GM18507 (cell line): ENCODE measurements at regions not wholly inside any gene's neighbourhood (a gene's known extent, or its start where the extent isn't known, plus 50 kb on each side); places are given as distances from the start of the nearest gene placed in this dataset.

Experiments used
- DNase-seq: peaks from one replicate; pipeline ENCODE4 v3.0.0; 2011; ENCODE audit warnings: low read depth; ENCODE audit not compliant: insufficient read length; ENCODE audit errors: extremely low spot score
- FAIRE-seq: peaks from 2 replicates; lab custom pipeline; 2011; peaks lifted over from hg19 to GRCh38; lab: Jason Lieb, UNC

DNA sequence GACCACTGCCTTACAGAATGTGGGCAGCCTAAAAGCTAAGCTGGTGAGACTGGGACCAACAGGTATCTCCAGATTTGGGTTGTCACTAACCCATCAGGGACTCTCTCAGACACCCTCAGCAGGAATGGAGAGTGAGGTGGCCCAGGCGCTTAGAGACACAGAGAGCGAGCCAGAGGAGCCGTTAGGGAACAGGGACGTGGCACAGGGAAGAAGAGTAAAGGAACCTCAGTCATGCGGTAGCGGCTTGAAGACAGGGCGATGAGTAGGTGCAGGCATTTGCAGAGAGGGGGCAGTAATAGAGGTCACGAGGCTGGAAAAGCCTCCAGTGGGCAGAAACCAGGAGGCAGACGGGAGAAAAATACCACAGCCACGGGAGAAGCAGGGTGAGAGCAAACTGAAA, 158.0 kb upstream of the CCND2 start:
- FAIRE-seq (no peak), DNase-seq (no peak)

- FAIRE-seq (peak; percentile 82), DNase-seq (no peak)
These were observed 158.6 kb upstream of the CCND2 start for GRCh38 chr12:4114986-4115385.

GRCh38 chr12:4112734-4113325, 160.7 kb upstream of the CCND2 start:
- peak; percentile 70 for FAIRE-seq
- no peak for DNase-seq

DNA sequence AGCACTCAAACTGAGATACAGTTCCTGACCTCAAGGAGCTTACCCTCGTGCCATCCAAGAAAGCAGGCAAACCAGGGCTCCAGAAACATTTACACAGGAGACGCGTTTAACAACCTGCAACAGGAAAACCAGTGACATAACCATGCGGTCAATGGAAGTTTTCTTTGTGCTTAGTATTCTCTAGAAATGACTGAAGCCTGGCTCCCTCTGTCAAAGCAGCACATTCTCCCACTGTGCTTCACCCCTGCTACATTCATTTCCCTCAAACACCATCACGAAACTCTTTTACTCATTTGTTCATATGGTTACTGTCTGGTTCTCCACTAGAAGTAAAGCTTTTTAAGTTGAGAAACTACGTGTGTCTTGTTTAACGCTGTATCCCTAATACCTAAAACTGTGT, 161.3 kb upstream of the CCND2 start:
- DNase-seq = no peak
- FAIRE-seq = peak; percentile 92

- DNase-seq (no peak), FAIRE-seq (no peak)
These were observed 162.6 kb upstream of the CCND2 start for GRCh38 chr12:4111010-4111409.

GRCh38 chr12:4109826-4110225, 163.7 kb upstream of the CCND2 start:
- no peak for DNase-seq
- FAIRE-seq = peak; percentile 47

DNA sequence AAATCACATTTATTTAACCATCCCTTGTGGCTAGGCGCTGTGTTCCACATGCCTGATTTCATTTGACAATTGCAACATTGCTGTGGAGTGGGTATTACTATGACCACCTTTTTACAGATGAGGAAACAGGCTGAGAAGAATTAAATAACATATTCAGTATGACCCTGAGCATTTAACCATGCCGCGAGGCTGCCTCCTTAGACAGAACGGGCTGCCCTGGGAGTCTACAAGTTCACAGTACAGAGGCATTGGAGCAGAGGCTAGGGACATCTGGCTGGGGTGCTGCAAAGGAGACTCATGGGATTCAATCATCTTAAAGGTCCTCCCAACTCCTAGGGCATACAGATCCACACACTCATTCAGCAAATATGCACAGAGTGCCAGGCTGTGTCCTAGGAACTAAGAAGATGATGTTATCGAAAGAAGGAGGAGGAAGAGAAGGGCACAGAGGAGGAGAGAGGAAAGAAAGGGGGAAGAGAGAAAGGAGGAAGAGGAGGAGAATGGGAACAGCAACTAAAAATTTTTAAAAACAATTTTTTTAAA, 164.7 kb upstream of the CCND2 start:
- DNase-seq (no peak), FAIRE-seq (peak; percentile 31)

GRCh38 chr12:4107911-4108697, 165.5 kb upstream of the CCND2 start:
- DNase-seq (no peak), FAIRE-seq (no peak)

DNA sequence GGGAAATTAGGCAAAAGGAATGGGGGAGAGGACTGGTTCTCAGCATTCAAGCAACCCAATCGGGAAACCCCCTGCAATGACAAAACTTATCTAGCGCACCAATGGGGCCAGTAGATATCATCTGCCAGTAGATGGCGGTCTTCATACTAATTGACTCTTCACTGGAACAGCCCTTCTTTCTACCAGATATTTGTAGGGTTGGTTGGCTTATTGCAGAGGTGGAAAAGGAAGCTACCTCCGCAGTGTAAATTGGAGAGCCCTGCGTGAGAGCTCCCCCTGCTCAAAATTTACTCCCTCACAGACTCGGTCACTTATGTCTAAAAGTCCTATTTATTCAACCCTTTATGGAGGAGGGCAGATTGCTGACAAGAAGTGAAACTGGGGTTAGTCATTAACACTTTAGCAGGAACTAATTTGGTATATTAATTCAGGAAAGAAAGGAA, 166.1 kb upstream of the CCND2 start:
- FAIRE-seq = peak; percentile 99

DNA sequence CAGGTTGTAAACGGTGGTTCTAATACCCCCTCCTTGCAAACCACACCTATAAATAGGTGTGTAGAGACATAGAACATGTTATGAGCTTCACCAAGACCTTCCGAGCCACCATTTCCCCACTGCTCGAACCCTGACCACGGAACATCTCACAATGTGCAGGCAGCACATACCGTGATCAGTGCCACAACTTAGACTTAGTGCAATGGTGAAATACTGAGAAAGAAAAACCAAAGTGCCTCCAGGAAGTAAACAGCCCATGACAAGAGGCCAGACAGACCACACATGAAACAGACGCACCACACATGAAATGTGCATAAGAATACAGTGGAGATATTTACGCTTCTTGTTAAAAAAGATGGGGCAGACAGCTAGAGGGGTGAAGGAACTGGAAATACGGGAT, 166.9 kb upstream of the CCND2 start:
- FAIRE-seq (peak; percentile 18), DNase-seq (no peak)

More for the DNA sequence above, 166.1 kb upstream of the CCND2 start:
- peak; percentile 60 for DNase-seq

GRCh38 chr12:4104722-4105244, 168.8 kb upstream of the CCND2 start:
- DNase-seq (no peak), FAIRE-seq (no peak)

- FAIRE-seq = no peak
- no peak for DNase-seq
These were observed 174.3 kb upstream of the CCND2 start for GRCh38 chr12:4099276-4099675.

DNA sequence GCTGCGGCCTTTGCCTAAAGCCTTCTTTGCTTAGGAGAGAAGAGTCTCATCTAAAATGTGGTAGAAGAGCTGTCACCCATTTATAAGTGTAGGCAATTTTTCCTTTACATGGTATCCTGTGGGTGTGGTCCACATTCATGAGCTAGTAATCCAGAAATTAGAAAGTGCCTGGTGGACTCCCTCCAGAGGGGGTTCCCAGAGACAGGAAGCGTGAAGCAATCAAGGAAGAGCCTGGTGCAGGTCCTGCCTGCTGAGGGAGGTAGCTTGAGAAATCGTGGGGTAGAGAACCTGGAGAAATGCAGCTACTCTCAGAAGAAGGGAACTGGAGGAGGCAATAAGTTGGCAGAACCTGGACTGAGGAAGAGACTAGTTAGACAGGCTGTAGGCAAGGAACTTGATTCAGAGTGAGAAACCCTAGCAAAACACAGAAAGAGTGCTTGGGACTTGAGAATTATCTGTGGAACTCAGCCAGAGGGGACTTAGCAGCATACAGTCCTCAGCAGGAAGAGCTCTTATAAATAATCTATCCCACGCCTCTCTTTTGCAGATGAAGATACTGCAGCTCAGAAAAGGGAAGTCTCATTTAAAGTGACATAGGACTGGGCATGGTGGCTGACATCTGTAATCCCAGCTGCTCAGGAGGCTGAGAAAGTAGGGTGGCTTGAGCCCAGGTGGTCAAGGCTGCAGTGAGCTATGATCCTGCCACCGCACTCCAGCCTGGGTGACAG, 182.4 kb upstream of the CCND2 start:
- no peak for DNase-seq
- no peak for FAIRE-seq

DNA sequence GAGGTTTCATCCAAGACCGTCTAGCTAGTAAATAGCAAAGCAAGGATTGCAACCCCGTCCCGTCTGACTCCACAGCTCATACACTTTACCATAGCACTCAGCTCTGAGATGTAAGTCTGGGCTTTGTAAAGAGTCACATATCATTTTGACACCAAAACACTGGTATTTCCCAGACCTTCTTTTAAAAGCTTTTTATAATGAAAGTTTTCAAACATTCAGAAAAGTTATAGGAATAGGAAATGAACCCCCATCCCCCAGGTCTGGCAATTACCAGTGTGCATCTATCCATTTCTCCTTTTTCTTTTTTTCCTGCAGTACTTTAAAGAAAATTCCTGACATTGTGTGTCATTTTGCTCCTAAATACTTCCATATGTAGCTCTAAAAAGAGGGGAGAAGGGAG, 183.6 kb upstream of the CCND2 start:
- no peak for DNase-seq
- no peak for FAIRE-seq

GRCh38 chr12:4089121-4089606, 184.4 kb upstream of the CCND2 start:
- FAIRE-seq (no peak), DNase-seq (no peak)

- no peak for FAIRE-seq
- no peak for DNase-seq
These were observed 185.1 kb upstream of the CCND2 start for GRCh38 chr12:4088451-4088850.

- FAIRE-seq = no peak
- no peak for DNase-seq
These were observed 187.1 kb upstream of the CCND2 start for GRCh38 chr12:4086481-4086880.

- no peak for DNase-seq
- no peak for FAIRE-seq
These were observed 189.0 kb upstream of the CCND2 start for GRCh38 chr12:4084573-4084972.

- FAIRE-seq = no peak
- DNase-seq = no peak
These were observed 190.7 kb upstream of the CCND2 start for GRCh38 chr12:4082809-4083403.

- no peak for DNase-seq
- FAIRE-seq = no peak
These were observed 193.3 kb upstream of the CCND2 start for GRCh38 chr12:4080213-4080612.
